T-cell (primary cell): ENCODE measurements at regions not wholly inside any gene's neighbourhood (a gene's known extent, or its start where the extent isn't known, plus 50 kb on each side); places are given as distances from the start of the nearest gene placed in this dataset.

Experiments used
- ATAC-seq, 4 experiments: fragments of 200-7000 bp in 3 of 4; fragments of 150-1000 bp in 1 of 4; cut with Tn5 transposase; replicated peaks in 1 of 4; 1 replicate in 3 of 4; 2 replicates in 1 of 4; pipeline ENCODE4 v1.10.0; 2021; ENCODE audit warnings: moderate library complexity in 3 of 4, mild to moderate bottlenecking in 2 of 4, moderate number of reproducible peaks in 1 of 4
- CTCF ChIA-PET, 2 donors: fragments of 300-600 bp; sonication (Branson Sonifier 250); formaldehyde crosslinking; loops; one replicate each; lab custom pipeline; 2022; ENCODE audit warnings: antibody characterized with exemption in 2 of 2; lab: Charles Lee
- POLR2A ChIA-PET, 2 donors: fragments of 300-600 bp; sonication (Branson Sonifier 250); formaldehyde crosslinking; loops; one replicate each; lab custom pipeline; 2022; ENCODE audit warnings: antibody characterized with exemption in 2 of 2; lab: Charles Lee
- DNase-seq, 35 experiments: peaks; one replicate each; pipeline versions ENCODE4 v3.0.0 to v3.0.0-alpha.2; 2013 to 2023
- H3K27ac ChIP-seq: one replicate; pipeline ENCODE4 v1.5.1; 2013; ENCODE audit warnings: low read length
- H3K27me3 ChIP-seq, 2 experiments: replicated peaks in 1 of 2; 1 replicate in 1 of 2; 2 replicates in 1 of 2; pipeline versions ENCODE4 v1.6.1 to v1.7.0; 2013; ENCODE audit warnings: low read length in 1 of 2, mixed read lengths in 1 of 2; ENCODE audit not compliant: control insufficient read depth in 2 of 2, insufficient read depth in 2 of 2; ENCODE audit errors: extremely low read depth in 1 of 2
- H3K36me3 ChIP-seq, 2 donors: 1 replicate in 1 of 2; 2 replicates in 1 of 2; pipeline versions ENCODE4 v1.6.1 to v1.7.0; 2013; ENCODE audit warnings: low read length in 1 of 2; ENCODE audit not compliant: control insufficient read depth in 2 of 2, insufficient read depth in 1 of 2; ENCODE audit errors: extremely low read depth in 1 of 2
- H3K4me1 ChIP-seq, 2 experiments: 1 replicate in 1 of 2; 2 replicates in 1 of 2; pipeline versions ENCODE4 v1.6.1 to v1.7.0; 2013; ENCODE audit warnings: low read length in 2 of 2, mixed read lengths in 1 of 2; ENCODE audit not compliant: insufficient read depth in 2 of 2, control insufficient read depth in 1 of 2; ENCODE audit errors: extremely low read depth in 1 of 2
- H3K4me3 ChIP-seq, 2 donors: 1 replicate in 1 of 2; 2 replicates in 1 of 2; pipeline versions ENCODE4 v1.5.1 to v1.7.0; 2013; ENCODE audit warnings: mild to moderate bottlenecking in 2 of 2, low read length in 1 of 2, moderate library complexity in 1 of 2; ENCODE audit not compliant: control insufficient read depth in 1 of 2; ENCODE audit errors: extremely low read depth in 1 of 2
- H3K9me3 ChIP-seq: 2 replicates; pipeline ENCODE4 v1.7.0; 2013
- H3K27ac Mint-ChIP-seq, 2 donors: one replicate each; pipeline ENCODE4 v1.8.0; 2020 to 2021; ENCODE audit warnings: mild to moderate bottlenecking in 2 of 2, mixed read lengths in 2 of 2
- H3K27me3 Mint-ChIP-seq, 2 donors: one replicate each; pipeline ENCODE4 v1.8.0; 2021 to 2022; ENCODE audit warnings: mixed read lengths in 2 of 2
- H3K36me3 Mint-ChIP-seq: one replicate; pipeline ENCODE4 v1.8.0; 2021; ENCODE audit warnings: mixed read lengths
- H3K4me1 Mint-ChIP-seq, 3 donors: one replicate each; pipeline ENCODE4 v1.8.0; 2020 to 2022; ENCODE audit warnings: mixed read lengths in 3 of 3, mild to moderate bottlenecking in 1 of 3
- H3K4me3 Mint-ChIP-seq, 3 donors: one replicate each; pipeline ENCODE4 v1.8.0; 2020 to 2022; ENCODE audit warnings: mild to moderate bottlenecking in 3 of 3, mixed read lengths in 3 of 3, moderate library complexity in 3 of 3
- H3K9me3 Mint-ChIP-seq, 3 donors: one replicate each; pipeline ENCODE4 v1.8.0; 2020 to 2022; ENCODE audit warnings: mixed read lengths in 3 of 3
- WGBS: methylation state at CpG from one replicate; pipeline ENCODE4 v1.1.5; 2013; ENCODE audit warnings: missing lambda C conversion rate; ENCODE audit not compliant: insufficient coverage; 5-methylcytosine and 5-hydroxymethylcytosine counted together

- POLR2A ChIA-PET: interaction anchor here in 1 of 2 donors (0.6 kb wide), 1 partner anchor 63 kb away, joined by 3 read pairs; no protein-coding TSS in a partner anchor
- Histone ChIP-seq H3K4me1 (no peaks in the 10 kb centered on the region), H3K27me3 (no peaks in the 10 kb centered on the region), H3K36me3 (no peaks in the 10 kb centered on the region), H3K27ac (no peak overlapping the region), H3K4me3 (no peak overlapping the region), H3K9me3 (no peaks in the 10 kb centered on the region)
- WGBS: 40% methylated on average over 1 of the region's 1 CpG
- Mint-ChIP-seq H3K27me3 (no peaks in the 10 kb centered on the region), H3K36me3 (no peaks in the 10 kb centered on the region), H3K27ac (no peak overlapping the region), H3K9me3 (peaks cover 8 to 16% (median 15%) of the 10 kb centered on the region in 3 donors), H3K4me1 (no peaks in the 10 kb centered on the region), H3K4me3 (no peak overlapping the region)
- DNase-seq (no peak), ATAC-seq (no peak)
- CTCF ChIA-PET: no interaction called here
Observed at GRCh38 chr5:117665121-117665520, 1090.5 kb upstream of the SEMA6A start.

- Histone ChIP-seq H3K4me3 (no peak overlapping the region), H3K27ac (no peak overlapping the region), H3K27me3 (no peaks in the 10 kb centered on the region), H3K4me1 (no peaks in the 10 kb centered on the region), H3K9me3 (no peaks in the 10 kb centered on the region), H3K36me3 (no peaks in the 10 kb centered on the region)
- no peaks in the 10 kb centered on the region for H3K27me3 Mint-ChIP-seq
- ATAC-seq (no peak), DNase-seq (no peak)
- WGBS: 57% methylated on average over 1 of the region's 2 CpGs
- POLR2A ChIA-PET: no interaction called here
- peaks cover 17 to 21% (median 19%) of the 10 kb centered on the region in 3 donors for H3K9me3 Mint-ChIP-seq
- CTCF ChIA-PET: no interaction called here
- H3K4me3 Mint-ChIP-seq: no peak overlapping the region
- H3K4me1 Mint-ChIP-seq: no peaks in the 10 kb centered on the region
- H3K27ac Mint-ChIP-seq: no peak overlapping the region
- H3K36me3 Mint-ChIP-seq: no peaks in the 10 kb centered on the region
Observed at GRCh38 chr5:117662361-117662760, 1087.7 kb upstream of the SEMA6A start.

- Histone ChIP-seq H3K36me3 (no peaks in the 10 kb centered on the region), H3K4me3 (no peak overlapping the region), H3K9me3 (no peaks in the 10 kb centered on the region), H3K4me1 (no peaks in the 10 kb centered on the region), H3K27me3 (no peaks in the 10 kb centered on the region), H3K27ac (no peak overlapping the region)
- ATAC-seq (no peak), DNase-seq (no peak)
- no CpG with 5 or more reads among the region's 1 CpG for WGBS
- ChIA-PET POLR2A (no interaction called here), CTCF (no interaction called here)
- H3K4me3 Mint-ChIP-seq: no peak overlapping the region
- peaks cover 12 to 20% (median 15%) of the 10 kb centered on the region in 3 donors for H3K9me3 Mint-ChIP-seq
- no peaks in the 10 kb centered on the region for H3K4me1 Mint-ChIP-seq
- no peak overlapping the region for H3K27ac Mint-ChIP-seq
- H3K27me3 Mint-ChIP-seq: no peaks in the 10 kb centered on the region
- H3K36me3 Mint-ChIP-seq: no peaks in the 10 kb centered on the region
Observed at GRCh38 chr5:117657541-117657940, 1082.9 kb upstream of the SEMA6A start.

- Mint-ChIP-seq H3K4me3 (no peak overlapping the region), H3K9me3 (peaks cover 4 to 21% (median 7%) of the 10 kb centered on the region in 3 donors), H3K4me1 (no peaks in the 10 kb centered on the region), H3K27ac (no peak overlapping the region), H3K27me3 (no peaks in the 10 kb centered on the region), H3K36me3 (no peaks in the 10 kb centered on the region)
- H3K9me3 ChIP-seq: no peaks in the 10 kb centered on the region
- 60% methylated on average over 1 of the region's 3 CpGs for WGBS
- no peak for DNase-seq
- ATAC-seq: no peak
- no peak overlapping the region for H3K4me3 ChIP-seq
- no peak overlapping the region for H3K27ac ChIP-seq
- ChIA-PET CTCF (no interaction called here), POLR2A (interaction anchor here in 1 of 2 donors (0.9 kb wide), 1 partner anchor 8 kb away, joined by 3 read pairs; no protein-coding TSS in a partner anchor)
- H3K36me3 ChIP-seq: no peaks in the 10 kb centered on the region
- no peaks in the 10 kb centered on the region for H3K4me1 ChIP-seq
- H3K27me3 ChIP-seq: no peaks in the 10 kb centered on the region
Observed at GRCh38 chr5:117652958-117653280, 1078.3 kb upstream of the SEMA6A start.

GRCh38 chr5:117652036-117652957 is 1077.7 kb upstream of the SEMA6A start:
- no peak overlapping the region for H3K4me3 Mint-ChIP-seq
- no peaks in the 10 kb centered on the region for H3K27me3 ChIP-seq
- WGBS: 63% methylated on average over 1 of the region's 4 CpGs
- H3K27me3 Mint-ChIP-seq: no peaks in the 10 kb centered on the region
- POLR2A ChIA-PET: interaction anchor here in 1 of 2 donors (0.9 kb wide), 1 partner anchor 9 kb away, joined by 3 read pairs; no protein-coding TSS in a partner anchor
- DNase-seq: no peak
- no peaks in the 10 kb centered on the region for H3K4me1 ChIP-seq
- H3K27ac ChIP-seq: no peak overlapping the region
- no peak overlapping the region for H3K27ac Mint-ChIP-seq
- H3K4me1 Mint-ChIP-seq: no peaks in the 10 kb centered on the region
- H3K9me3 Mint-ChIP-seq: peaks cover 4 to 18% (median 7%) of the 10 kb centered on the region in 3 donors
- H3K4me3 ChIP-seq: no peak overlapping the region
- no peaks in the 10 kb centered on the region for H3K36me3 ChIP-seq
- CTCF ChIA-PET: no interaction called here
- ATAC-seq: no peak
- no peaks in the 10 kb centered on the region for H3K9me3 ChIP-seq
- H3K36me3 Mint-ChIP-seq: no peaks in the 10 kb centered on the region

- Mint-ChIP-seq H3K9me3 (peaks cover 0 to 9% (median 4%) of the 10 kb centered on the region in 3 donors), H3K36me3 (no peaks in the 10 kb centered on the region), H3K4me1 (no peaks in the 10 kb centered on the region), H3K27ac (no peak overlapping the region), H3K4me3 (no peak overlapping the region), H3K27me3 (no peaks in the 10 kb centered on the region)
- ATAC-seq (no peak), DNase-seq (no peak)
- ChIA-PET POLR2A (no interaction called here), CTCF (no interaction called here)
- Histone ChIP-seq H3K36me3 (no peaks in the 10 kb centered on the region), H3K4me1 (no peaks in the 10 kb centered on the region), H3K9me3 (no peaks in the 10 kb centered on the region), H3K4me3 (no peak overlapping the region), H3K27me3 (no peaks in the 10 kb centered on the region), H3K27ac (no peak overlapping the region)
- no CpG with 5 or more reads among the region's 3 CpGs for WGBS
Observed at GRCh38 chr5:117649821-117650220, 1075.2 kb upstream of the SEMA6A start.
